HL-60 (cell line): ENCODE measurements at regions not wholly inside any gene's neighbourhood (a gene's known extent, or its start where the extent isn't known, plus 50 kb on each side); places are given as distances from the start of the nearest gene placed in this dataset.

Experiments used
- GABPA ChIP-seq: IDR thresholded peaks from 2 replicates; pipeline ENCODE4 v1.6.1; 2012; ENCODE audit warnings: low read depth
- POLR2AphosphoS5 ChIP-seq: IDR thresholded peaks from 2 replicates; pipeline ENCODE4 v1.6.1; 2012; ENCODE audit warnings: low read depth
- SPI1 ChIP-seq: IDR thresholded peaks from 2 replicates; pipeline ENCODE4 v1.6.1; 2012; ENCODE audit warnings: low read depth, mild to moderate bottlenecking, borderline replicate concordance
- TF ChIP-seq, protein P1 (sequence below): IDR thresholded peaks from 2 replicates; pipeline ENCODE4 v1.6.1; 2012; ENCODE audit warnings: low read depth; ENCODE audit not compliant: insufficient replicate concordance
- TF ChIP-seq, protein P2 (sequence below): IDR thresholded peaks from one replicate; pipeline ENCODE4 v1.5.1; 2011; ENCODE audit warnings: low read length, control low read depth, inconsistent platforms; ENCODE audit not compliant: insufficient read depth

DNA sequence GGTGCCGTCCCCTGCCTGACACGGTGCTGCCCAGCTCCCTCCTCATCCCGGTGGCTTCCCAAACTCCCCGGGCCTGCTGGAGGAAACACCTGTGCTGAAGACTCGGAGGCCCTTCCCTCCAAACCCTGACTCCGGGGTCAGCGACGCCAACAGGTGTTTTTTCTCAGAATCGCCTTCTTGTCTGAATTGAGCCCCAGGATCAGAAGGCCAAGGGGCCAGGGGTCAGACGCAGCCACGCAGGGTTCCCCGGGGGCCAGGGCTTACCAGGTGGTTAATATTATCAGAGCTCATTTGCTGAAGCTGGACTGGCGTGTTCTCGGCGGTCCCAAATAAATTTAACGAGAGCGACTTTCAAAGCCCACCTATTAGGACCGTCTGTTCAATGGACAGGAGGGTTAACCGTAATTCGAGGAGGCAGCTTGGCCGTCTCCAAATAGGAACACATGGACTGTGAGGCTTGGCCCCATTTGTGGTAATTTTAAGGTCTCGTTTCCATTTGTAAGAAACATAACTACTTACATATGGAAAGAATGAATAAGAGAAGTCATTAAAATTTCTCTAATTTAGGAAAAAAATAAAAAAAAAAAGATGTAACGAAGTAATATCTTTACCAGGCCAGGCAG lies 239.3 kb downstream of the CRLF2 start:
- TF ChIP-seq, protein P1, sequence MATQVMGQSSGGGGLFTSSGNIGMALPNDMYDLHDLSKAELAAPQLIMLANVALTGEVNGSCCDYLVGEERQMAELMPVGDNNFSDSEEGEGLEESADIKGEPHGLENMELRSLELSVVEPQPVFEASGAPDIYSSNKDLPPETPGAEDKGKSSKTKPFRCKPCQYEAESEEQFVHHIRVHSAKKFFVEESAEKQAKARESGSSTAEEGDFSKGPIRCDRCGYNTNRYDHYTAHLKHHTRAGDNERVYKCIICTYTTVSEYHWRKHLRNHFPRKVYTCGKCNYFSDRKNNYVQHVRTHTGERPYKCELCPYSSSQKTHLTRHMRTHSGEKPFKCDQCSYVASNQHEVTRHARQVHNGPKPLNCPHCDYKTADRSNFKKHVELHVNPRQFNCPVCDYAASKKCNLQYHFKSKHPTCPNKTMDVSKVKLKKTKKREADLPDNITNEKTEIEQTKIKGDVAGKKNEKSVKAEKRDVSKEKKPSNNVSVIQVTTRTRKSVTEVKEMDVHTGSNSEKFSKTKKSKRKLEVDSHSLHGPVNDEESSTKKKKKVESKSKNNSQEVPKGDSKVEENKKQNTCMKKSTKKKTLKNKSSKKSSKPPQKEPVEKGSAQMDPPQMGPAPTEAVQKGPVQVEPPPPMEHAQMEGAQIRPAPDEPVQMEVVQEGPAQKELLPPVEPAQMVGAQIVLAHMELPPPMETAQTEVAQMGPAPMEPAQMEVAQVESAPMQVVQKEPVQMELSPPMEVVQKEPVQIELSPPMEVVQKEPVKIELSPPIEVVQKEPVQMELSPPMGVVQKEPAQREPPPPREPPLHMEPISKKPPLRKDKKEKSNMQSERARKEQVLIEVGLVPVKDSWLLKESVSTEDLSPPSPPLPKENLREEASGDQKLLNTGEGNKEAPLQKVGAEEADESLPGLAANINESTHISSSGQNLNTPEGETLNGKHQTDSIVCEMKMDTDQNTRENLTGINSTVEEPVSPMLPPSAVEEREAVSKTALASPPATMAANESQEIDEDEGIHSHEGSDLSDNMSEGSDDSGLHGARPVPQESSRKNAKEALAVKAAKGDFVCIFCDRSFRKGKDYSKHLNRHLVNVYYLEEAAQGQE, result no peak
- TF ChIP-seq GABPA (no peak), POLR2AphosphoS5 (no peak), SPI1 (no peak)
- TF ChIP-seq, protein P2, sequence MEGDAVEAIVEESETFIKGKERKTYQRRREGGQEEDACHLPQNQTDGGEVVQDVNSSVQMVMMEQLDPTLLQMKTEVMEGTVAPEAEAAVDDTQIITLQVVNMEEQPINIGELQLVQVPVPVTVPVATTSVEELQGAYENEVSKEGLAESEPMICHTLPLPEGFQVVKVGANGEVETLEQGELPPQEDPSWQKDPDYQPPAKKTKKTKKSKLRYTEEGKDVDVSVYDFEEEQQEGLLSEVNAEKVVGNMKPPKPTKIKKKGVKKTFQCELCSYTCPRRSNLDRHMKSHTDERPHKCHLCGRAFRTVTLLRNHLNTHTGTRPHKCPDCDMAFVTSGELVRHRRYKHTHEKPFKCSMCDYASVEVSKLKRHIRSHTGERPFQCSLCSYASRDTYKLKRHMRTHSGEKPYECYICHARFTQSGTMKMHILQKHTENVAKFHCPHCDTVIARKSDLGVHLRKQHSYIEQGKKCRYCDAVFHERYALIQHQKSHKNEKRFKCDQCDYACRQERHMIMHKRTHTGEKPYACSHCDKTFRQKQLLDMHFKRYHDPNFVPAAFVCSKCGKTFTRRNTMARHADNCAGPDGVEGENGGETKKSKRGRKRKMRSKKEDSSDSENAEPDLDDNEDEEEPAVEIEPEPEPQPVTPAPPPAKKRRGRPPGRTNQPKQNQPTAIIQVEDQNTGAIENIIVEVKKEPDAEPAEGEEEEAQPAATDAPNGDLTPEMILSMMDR, result no peak
